HG03354 (cell line): ENCODE measurements at regions not wholly inside any gene's neighbourhood (a gene's known extent, or its start where the extent isn't known, plus 50 kb on each side); places are given as distances from the start of the nearest gene placed in this dataset.
"Not testable (repeated sequence)": the region's sequence is repeated elsewhere in the genome, so short reads cannot be mapped to it uniquely, and the experiment has no call there.

ENCODE experiments used
- ATAC-seq: cut with Tn5 transposase; IDR thresholded peaks from one replicate; pipeline ENCODE4 v1.9.1; 2021; ENCODE audit warnings: mild to moderate bottlenecking; ENCODE audit not compliant: unreplicated experiment, poor library complexity, severe bottlenecking

DNA sequence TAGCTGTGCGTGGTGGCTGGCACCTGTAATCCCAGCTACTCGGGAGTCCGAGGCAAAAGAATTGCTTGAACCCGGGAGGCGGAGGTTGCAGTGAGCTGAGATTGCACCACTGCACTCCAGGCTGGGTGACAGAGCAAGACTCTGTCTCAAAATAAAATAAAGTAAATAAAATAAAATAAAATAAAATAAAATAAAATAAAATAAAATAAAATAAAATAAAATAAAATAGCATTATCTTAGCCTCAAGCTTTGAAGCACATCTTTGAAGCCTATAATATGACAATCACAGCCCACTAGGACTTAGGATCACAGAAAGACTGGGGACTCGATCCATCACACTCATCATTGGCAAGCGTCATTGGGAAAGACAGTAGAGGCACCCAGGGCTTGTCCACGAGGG lies 349.1 kb downstream of the SHANK2 start:
- not testable (repeated sequence) for ATAC-seq

DNA sequence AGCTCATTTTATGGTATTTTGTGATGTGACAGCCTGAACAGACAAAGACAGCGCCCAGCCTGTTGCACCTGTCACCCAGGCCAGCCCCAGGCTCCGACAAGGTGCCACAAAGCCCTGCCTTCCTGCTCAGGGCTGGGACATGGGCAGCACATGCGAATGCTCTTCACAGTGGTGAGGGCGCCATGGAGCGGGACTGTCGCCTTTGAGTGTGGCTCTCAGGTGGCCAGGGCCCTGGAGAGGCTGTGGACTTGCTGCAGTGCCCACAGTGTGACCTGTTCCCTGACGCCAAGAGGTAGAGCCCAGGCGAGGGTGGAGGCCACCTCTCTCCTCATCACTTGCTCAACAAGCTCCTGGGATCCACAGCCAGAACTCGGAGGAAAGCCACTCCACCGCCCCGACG lies 346.3 kb downstream of the SHANK2 start:
- ATAC-seq, result no peak

DNA sequence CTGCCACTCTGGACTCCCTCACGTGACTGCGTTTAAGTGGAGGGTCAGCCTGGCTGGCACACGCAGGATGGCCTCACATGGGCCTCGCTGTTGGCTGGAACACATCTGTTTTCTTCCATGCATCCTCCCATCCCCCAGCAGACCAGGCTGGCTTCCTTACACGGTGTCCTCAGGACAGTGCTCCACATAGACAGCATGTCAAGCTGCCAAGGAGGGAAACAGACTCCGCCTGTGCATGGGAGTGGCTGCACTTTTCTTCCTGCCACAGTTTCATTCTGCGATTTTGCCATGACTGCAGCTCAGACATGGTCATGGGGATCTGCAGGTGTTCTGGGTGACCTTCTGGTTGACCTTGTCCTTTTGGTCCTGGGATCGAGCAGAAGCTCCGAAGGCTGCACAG lies 344.2 kb downstream of the SHANK2 start:
- ATAC-seq, result no peak

DNA sequence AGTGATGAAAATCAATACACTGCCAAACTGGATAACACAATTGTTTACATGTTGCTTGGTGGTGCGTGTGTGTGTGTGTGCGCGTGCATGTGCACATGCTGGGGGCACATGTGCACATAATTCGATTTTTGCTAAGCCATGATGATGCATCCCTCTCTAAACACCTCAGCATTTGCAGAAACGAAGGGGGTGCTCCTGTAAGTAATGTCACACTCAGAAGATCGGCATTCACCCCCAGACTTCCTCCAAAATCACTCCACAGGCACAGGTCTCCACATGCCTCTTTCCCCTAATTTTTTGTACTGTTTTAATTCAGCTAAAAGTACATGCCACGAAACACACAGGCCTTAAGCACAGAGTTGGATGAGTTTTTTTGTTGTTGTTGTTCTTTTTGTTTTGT lies 341.5 kb downstream of the SHANK2 start:
- no peak for ATAC-seq

DNA sequence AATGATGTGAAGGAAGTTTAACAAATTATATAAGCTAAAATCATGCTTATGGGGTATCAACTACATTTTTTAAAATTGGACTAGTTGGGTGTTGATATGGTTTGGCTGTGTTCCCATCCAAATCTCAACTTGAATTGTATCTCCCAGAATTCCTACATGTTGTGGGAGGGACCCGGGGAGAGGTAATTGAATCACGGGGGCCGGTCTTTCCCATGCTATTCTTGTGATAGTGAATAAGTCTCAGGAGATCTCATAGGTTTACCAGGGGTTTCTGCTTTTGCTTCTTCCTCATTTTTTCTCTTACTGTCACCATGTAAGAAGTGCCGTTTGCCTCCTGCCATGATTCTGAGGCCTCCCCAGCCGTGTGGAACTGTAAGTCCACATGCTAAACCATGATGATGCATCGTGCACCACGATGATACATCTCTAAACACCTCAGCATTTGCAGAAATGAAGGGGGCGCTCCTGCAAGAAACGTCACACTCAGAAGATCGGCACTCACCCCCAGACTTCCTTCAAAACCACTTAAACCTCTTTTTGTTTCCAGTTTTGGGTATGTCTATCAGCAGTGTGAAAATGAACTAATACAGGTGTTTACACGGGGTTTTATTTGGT lies 340.0 kb downstream of the SHANK2 start:
- no peak for ATAC-seq

DNA sequence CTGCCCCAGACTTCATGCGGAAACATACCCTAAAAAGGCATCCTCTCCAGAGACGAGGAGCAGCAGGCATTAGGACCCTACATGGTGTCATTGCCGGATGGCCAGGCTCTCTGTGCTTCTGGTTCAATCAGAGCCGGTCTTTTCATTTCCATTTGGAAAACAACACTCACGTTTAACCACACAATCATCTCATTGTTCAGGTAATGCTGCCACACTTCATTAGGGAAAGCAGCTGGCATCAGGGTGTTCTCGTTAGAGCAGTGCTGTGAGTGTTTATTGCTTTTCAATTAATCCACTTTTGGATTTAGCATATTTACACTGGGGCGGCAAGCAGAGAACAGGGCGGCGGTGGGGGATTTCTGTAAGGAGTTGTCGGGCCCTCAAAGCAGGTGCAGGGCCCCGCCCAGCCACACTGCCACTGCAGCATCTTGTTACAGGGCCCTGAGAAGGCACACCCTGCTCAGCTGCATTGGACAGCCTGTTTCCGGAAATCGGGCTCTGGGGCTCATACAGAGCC lies 338.6 kb downstream of the SHANK2 start:
- ATAC-seq, result no peak

DNA sequence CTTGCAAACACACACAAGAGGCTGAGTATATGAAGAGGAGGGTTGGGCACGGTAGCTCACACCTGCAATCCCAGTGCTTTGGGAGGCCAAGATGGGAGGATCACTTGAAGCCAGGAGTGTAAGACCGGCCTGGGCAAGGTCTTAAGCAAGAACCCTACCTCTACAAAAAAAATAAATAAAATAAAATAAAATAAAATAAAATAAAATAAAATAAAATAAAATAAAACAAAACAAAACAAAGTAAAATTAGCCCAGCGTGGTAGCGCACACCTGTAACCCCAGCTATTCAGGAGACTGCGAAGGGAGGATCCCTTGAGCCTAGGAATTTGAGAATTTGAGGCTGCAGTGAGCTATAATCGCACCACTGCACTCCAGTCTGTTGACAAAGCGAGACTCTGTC lies 337.9 kb downstream of the SHANK2 start:
- ATAC-seq, result no peak

DNA sequence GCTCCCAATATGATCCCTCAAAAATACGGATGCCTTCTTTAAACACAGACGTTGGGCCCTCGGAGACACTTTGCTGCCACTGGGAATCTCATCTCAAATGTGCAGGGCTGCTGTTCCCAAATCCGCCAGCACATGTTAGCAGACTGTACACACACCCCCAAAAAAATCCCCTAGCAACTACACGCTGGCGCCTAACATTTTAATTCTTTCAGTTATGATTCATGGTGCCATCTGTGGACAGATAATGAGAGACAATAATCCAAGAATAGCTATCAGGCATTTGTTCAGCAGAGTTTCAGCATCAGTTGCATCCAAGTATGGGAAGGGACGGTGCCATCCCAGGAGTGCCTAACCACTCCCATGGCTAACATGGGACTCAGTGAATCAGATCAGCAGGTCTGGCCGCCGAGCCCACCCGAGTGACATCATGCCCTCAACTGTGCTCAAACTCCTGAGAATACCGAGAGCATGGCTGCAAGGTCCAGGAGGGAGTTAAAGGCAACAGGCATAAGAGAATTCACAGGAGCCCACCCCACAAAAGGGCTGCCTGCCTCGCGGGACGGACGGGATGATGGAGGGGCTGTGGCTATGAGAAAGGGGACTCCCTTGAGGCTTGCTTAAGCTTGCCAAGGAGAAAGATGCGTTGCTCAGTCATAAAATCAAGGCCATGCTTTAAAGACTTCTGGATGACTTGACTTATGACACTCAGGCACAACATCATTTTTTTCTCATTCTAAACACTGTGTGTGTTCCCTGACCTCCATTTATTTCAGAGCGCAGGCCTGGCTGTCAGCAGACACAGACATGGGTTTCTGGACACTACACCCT lies 337.0 kb downstream of the SHANK2 start:
- no peak for ATAC-seq

DNA sequence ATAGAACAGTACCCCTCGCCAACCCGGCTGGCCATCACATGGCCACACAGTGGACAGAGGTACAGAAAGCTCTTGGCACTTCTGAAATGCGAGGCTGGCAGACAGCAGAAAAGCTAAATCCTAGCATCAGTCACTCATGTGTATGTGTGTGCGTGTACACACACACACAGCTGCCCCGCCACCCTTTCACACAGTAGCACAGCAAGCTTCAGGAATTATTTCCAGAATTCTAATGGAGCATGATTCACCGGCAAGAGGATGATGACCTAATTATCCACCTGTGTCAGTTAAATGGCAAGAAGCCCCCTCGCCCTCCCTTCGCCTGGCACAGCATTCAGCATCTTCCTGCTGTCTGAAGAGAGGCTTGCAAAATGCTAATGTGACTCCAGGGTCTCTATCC lies 336.0 kb downstream of the SHANK2 start:
- no peak for ATAC-seq

DNA sequence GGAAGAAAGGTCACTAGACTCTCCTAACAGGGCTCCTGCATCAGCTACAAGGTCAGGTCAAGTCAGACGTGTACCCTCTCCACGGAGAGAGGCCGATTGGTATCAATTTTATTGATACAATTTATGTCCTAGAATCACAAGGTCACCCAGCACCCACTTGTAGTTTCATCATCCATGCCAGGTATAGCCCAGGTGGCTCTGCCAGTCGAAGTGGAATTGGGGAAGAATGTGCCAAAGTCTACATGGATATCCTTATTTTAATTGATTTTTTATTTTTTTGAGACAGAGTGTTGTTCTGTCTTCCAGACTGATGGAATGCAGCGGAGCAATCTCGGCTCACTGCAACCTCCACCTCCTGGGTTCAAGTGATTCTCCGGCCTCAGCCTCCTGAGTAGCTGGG lies 334.1 kb downstream of the SHANK2 start:
- ATAC-seq, result no peak

DNA sequence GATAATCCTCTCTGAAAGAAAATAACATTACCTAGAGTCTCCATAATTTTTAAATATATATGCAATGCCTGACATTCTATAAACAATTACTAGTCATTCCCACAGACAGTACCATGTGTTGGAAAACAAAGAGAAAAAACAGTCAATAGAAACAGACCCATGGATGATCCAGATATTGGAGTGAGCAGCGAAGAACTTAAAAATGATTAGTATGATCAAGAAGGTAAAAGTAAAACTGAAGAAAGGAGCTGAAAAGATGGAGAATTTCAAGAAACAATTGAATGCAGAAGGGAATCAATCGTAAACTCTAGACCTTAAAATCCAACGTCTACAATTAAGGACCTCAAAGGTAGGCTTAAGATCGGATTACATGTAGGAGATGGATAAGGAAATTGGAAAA lies 330.6 kb downstream of the SHANK2 start:
- no peak for ATAC-seq

DNA sequence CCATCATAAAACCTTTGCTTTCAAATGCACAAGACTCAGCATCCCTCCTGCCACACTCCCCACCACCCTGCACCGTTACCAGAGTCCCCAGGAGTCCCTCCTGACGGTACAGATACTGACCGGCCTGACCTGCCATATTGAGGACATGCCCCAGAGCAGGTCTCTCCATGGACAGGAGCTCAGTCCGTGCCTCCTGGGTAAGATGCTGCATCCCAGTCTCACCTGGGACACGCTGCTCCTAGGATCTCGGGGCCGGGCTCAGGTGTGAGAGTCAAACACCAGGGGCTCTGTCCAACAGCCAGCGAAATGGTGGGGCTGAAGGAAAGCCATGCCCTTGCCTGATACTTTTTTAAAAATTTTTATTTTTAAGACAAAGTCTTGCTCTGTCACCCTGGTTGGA lies 328.3 kb downstream of the SHANK2 start:
- no peak for ATAC-seq

DNA sequence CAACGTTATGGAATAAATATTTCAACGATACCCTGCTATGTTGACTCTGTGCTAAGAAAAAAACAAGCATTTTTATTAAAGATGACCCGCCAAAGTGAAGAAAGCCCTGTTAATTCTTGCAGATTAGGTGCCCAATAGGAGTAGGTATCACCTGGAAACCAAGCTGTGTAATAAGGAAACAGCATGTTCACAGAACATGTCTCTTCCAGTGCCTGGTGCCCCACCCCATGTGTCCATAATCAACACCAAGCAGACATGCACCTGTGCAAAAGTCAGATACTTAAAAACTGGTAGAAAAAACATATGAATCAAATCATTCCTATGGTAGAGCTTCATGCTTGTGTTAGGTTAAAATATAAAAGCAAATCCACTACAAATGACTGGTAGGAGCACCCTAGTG lies 327.1 kb downstream of the SHANK2 start:
- ATAC-seq, result no peak

DNA sequence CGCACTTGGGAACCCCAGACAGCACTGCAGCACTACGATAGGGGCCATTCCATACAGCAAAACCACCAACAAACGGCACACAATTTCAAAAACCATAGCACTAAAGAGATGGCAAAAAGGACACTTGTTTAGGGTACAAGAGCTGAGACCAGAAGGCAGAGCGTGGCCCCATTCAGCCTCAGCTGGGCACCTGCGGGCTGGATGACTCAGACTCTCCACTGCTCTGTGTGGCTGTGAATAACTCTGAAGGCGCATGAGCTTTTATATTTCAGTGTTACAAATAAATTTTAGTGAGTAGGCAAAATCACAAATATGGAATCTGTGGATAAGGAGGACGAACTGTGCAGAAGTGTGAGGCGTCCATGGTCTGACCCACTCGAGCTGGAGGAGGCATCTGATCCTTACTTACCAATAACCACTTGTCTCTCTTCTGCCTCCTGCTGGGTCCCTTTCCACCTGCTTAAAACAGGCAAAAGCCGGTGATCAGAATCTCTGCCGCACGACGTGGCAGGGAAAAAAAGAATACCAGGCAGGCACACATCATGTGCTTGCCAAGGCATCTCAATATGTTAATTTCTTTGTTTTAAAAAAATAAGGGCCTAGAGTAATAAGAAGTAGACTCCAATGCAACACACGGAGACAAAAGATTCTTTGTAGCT lies 325.7 kb downstream of the SHANK2 start:
- ATAC-seq, result no peak

DNA sequence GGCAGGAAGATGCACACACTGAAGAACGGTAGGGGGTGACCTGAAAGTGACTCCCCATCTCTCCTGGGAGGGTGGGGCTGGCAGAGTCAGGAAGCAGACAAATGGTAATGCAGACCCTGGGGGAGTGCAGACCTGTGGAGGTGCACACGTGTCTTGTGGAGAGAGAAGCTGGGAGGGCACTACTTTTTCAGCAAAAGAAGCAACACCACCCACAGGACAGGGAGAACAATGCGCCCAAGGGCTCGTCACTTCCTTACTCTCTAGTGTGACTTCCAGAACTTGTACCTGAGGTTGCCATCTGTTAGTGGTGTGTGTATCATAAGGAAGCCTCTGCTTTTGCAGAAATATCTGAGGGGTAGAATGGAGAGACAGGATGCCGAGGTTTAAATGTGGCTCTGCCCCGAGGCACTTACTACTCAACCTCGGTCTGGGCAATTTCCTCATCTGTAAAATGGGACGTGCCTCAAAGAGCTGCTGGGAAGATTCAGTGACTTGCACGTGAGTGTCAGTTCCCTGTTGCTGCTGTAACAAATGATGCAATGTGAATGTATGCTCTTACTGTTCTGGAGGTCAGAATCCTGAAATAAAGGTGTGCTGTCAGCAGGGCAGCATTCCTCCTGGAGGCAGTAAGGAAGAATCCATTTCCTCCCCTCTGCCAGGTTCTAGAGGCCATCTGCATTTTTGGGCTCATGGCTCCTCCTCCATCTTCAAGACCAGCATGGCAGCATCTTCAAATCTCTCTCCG lies 323.4 kb downstream of the SHANK2 start:
- no peak for ATAC-seq

DNA sequence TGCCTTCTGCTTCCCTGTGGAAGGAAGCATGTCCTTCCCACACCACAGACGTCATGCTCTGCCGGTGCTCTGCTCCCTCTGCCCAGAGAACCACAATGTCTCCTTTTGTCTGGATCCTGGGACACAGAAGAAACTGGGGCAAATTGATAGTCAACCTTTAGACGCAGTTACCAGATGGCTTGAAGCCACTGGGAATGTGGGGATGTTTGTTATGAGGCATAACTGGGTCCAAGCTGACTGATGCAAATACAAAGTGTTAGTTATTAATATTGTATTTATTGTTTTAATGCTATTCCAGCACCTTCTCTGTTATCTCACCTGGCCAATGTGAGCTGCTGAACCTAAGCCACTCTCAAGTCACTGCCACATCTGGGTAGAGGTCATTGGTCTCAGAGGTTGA lies 322.2 kb downstream of the SHANK2 start:
- ATAC-seq, result no peak

DNA sequence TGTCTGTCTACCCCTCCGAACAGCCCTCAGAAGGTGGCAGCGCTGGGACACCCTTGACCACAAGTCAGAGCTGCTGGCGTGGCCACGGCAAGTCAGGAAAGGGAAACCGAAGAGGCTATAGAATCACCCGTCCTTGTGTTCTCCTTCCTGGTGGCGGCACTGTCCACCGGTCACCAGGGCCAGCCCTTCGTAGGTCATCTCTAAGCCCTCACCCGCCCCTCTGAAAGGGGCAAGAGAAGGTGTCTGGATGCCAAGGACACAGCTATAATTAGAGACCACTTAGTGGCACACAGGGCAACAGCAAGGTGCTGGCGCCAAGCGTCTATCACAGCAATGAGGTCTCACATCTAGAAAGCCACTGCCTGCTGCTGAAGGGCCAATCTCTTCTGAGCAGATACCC lies 320.9 kb downstream of the SHANK2 start:
- ATAC-seq, result no peak

DNA sequence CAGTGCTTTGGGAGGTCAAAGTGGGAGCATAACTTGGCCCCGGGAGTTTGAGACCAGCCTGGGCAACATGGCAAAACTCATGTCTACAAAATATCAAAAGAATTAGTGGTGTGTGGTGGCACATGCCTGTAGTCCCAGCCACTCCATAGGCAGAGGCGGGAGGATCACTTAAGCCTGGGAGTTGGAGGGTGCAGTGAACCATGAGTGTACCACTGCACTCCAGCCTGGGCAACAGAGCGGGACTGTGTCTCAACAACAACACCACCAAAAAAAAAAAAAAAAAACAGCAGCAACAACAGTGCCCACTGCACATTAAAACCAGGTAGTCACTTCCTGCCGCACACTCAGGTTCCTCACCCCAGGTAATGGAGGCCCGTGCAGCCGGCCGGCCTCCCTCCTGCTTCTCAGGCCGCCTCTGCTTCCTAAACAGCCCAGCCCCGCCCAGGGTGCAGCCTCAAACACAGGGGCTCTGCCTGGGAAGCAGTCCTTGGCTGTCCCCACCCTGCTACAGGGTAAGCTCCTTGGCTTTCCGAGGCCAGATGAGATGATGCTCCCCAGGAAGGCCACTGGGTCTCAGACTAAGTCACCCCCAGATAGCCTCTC lies 318.3 kb downstream of the SHANK2 start:
- no peak for ATAC-seq

DNA sequence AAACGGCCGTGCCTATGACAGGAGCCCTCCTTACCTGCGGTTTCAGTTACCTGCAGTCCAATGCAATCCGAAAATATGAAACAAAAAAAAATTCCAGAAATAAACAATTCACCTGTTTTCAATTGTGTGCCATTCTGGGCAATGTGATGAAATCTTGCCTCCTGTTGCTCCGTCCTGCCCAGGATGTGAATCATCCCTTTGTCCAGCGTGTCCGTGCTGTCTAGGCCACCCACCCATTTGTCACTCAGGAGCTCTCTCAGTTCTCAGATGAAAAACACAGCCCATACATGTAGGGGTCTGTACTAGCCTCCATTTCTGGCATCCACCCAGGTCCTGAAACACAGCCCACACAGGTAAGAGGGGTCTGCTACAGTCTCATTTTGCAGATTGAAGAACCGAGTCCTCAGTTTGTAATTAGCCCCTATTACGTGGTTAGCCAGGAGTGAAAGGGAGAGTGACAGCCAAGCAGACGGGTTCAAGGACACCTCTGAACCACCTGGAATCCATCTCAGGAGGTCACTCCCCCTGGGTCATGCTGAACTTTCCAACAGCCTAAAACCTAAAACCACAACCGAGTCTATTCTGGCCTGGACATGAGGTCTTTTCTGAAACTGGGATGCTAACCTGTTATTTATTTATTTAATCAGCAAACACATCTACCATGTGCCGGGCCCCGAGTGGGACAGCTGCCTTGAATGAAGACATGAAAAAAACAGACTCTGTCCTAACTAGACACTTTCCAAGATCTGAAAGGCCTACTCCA lies 317.2 kb downstream of the SHANK2 start:
- no peak for ATAC-seq
